K562 (cell line): ENCODE measurements at regions not wholly inside any gene's neighbourhood (a gene's known extent, or its start where the extent isn't known, plus 50 kb on each side); places are given as distances from the start of the nearest gene placed in this dataset.

Source experiments
- ATAC-seq: fragments of 200-7000 bp; cut with Tn5 transposase; 3 replicates; pipeline ENCODE4 v1.9.1; 2020; ENCODE audit warnings: moderate library complexity
- BruUV-seq: library from RNA; stranded (reverse); fragments of 400-500 nt; replicated peaks from 2 replicates; lab custom pipeline; 2021; lab: Mats Ljungman, UMichigan
- CTCF ChIA-PET: fragments of 300-600 bp; formaldehyde crosslinking; extraction: SDS; loops from one replicate; lab custom pipeline; 2021; ENCODE audit warnings: low intra/inter-chr PET ratio; lab: Yijun Ruan, JAX
- POLR2A ChIA-PET: fragments of 300-600, 350-650 bp; sonication (Branson Sonifier 250); formaldehyde crosslinking; extraction: SDS; loops from one replicate; lab custom pipeline; 2021; ENCODE audit warnings: antibody characterized with exemption, inconsistent platforms; lab: Yijun Ruan, JAX
- DNase-seq, 4 experiments: peaks; one replicate each; pipeline versions ENCODE4 v3.0.0 to v3.0.0-alpha.2; 2011 to 2018; ENCODE audit warnings: low spot score in 3 of 4, mixed read lengths in 3 of 4; ENCODE audit errors: extremely low read depth in 1 of 4
- FAIRE-seq: peaks from 2 replicates; lab custom pipeline; 2011; peaks lifted over from hg19 to GRCh38; lab: Jason Lieb, UNC
- H2AFZ ChIP-seq: 2 replicates; pipeline ENCODE4 v1.6.0; 2011; ENCODE audit warnings: low read depth, low read length, control low read depth, inconsistent platforms
- H3K27ac ChIP-seq: fragments of 200-600 bp; 3 replicates; pipeline ENCODE4 v1.8.0; 2011; ENCODE audit warnings: low read depth, mild to moderate bottlenecking, control low read depth, inconsistent platforms, low read length, moderate library complexity, mixed read lengths; ENCODE audit errors: extremely low read depth
- H3K27me3 ChIP-seq, 2 experiments: fragments of 300-600 bp in 1 of 2; 2 replicates in 1 of 2; 3 replicates in 1 of 2; pipeline versions ENCODE4 v1.6.0 to v1.8.0; 2011; ENCODE audit warnings: inconsistent platforms in 2 of 2, low read length in 2 of 2, mild to moderate bottlenecking in 1 of 2, mixed read lengths in 1 of 2, moderate library complexity in 1 of 2; ENCODE audit not compliant: control insufficient read depth in 2 of 2, insufficient read depth in 2 of 2
- H3K36me3 ChIP-seq: fragments of 300-600 bp; 3 replicates; pipeline ENCODE4 v1.8.0; 2011; ENCODE audit warnings: mild to moderate bottlenecking, low read length, inconsistent platforms; ENCODE audit not compliant: control insufficient read depth, insufficient read depth
- H3K4me1 ChIP-seq, 2 experiments: fragments of 200-600 bp in 1 of 2; replicated peaks in 1 of 2; 2 replicates in 1 of 2; 3 replicates in 1 of 2; pipeline versions ENCODE4 v1.5.1 to v1.8.0; 2011; ENCODE audit warnings: inconsistent platforms in 2 of 2, low read length in 2 of 2, mild to moderate bottlenecking in 1 of 2, mixed read lengths in 1 of 2, moderate library complexity in 1 of 2; ENCODE audit not compliant: control insufficient read depth in 2 of 2, insufficient read depth in 2 of 2
- H3K4me2 ChIP-seq: 2 replicates; pipeline ENCODE4 v1.6.1; 2011; ENCODE audit warnings: low read length, control low read depth, inconsistent platforms, mixed read lengths; ENCODE audit not compliant: insufficient read depth
- H3K4me3 ChIP-seq: fragments of 200-600 bp; sonication (generic), shearing (Covaris generic); 2 replicates; pipeline ENCODE4 v1.5.1; 2016; ENCODE audit warnings: control low read depth, inconsistent platforms
- H3K79me2 ChIP-seq: fragments of 200-600 bp; 3 replicates; pipeline ENCODE4 v1.8.0; 2011; ENCODE audit warnings: low read length, inconsistent platforms; ENCODE audit not compliant: control insufficient read depth, insufficient read depth
- H3K9ac ChIP-seq, 2 experiments: 2 replicates each; pipeline versions ENCODE4 v1.6.0 to v1.6.1; 2011; ENCODE audit warnings: low read depth in 2 of 2, low read length in 2 of 2, control low read depth in 1 of 2, inconsistent platforms in 1 of 2, mild to moderate bottlenecking in 1 of 2, mixed read lengths in 1 of 2; ENCODE audit not compliant: insufficient read depth in 1 of 2
- H3K9me1 ChIP-seq: one replicate; pipeline ENCODE4 v1.6.0; 2011; ENCODE audit warnings: inconsistent platforms, mild to moderate bottlenecking, low read length, moderate library complexity; ENCODE audit not compliant: control insufficient read depth, insufficient read depth
- H3K9me3 ChIP-seq: replicated peaks from 2 replicates; pipeline ENCODE4 v1.5.1; 2011; ENCODE audit warnings: low read depth, low read length, inconsistent platforms; ENCODE audit not compliant: control insufficient read depth, insufficient read depth
- H4K20me1 ChIP-seq: replicated peaks from 2 replicates; pipeline ENCODE4 v1.6.1; 2011; ENCODE audit warnings: low read length, inconsistent platforms, mixed read lengths; ENCODE audit not compliant: control insufficient read depth, insufficient read depth
- ATF7 ChIP-seq: fragments of 450-650 bp; IDR thresholded peaks from 2 replicates; pipeline ENCODE4 v1.7.1; 2014; ENCODE audit warnings: mild to moderate bottlenecking, moderate library complexity
- CAMTA2 ChIP-seq: fragments of 250-450 bp; sonication (Bioruptor Pico); conservative IDR thresholded peaks from 2 replicates; pipeline ENCODE4 v1.5.1; 2022
- CHD1 ChIP-seq: fragments of 200-600 bp; sonication (generic); IDR thresholded peaks from one replicate; pipeline ENCODE4 v1.6.1; 2012; ENCODE audit warnings: mild to moderate bottlenecking, moderate library complexity, low read length, inconsistent platforms
- SLC30A9 ChIP-seq: fragments of 250-450 bp; sonication (Bioruptor Pico); IDR thresholded peaks from 2 replicates; pipeline ENCODE4 v1.8.0; 2022; ENCODE audit warnings: mild to moderate bottlenecking, moderate library complexity
- ZKSCAN1 ChIP-seq: fragments of 150-350 bp; IDR thresholded peaks from 2 replicates; pipeline ENCODE4 v1.6.1; 2016; ENCODE audit warnings: low read depth, low read length
- ZNF699 ChIP-seq: fragments of 250-450 bp; sonication (Bioruptor Pico); IDR thresholded peaks from 2 replicates; pipeline ENCODE4 v1.8.0; 2021; ENCODE audit warnings: mild to moderate bottlenecking, moderate library complexity; ENCODE audit not compliant: insufficient replicate concordance
- WGBS: fragments of 100-300 bp; shearing (Covaris generic); methylation state at CpG from one replicate; pipeline ENCODE4 v1.1.6; 2016; ENCODE audit warnings: low coverage, mixed read lengths; ENCODE audit not compliant: insufficient coverage; ENCODE audit errors: missing lambda C conversion rate; 5-methylcytosine and 5-hydroxymethylcytosine counted together
- in situ Hi-C: fragments of 300-500 bp; cut with MboI; formaldehyde crosslinking; loops from 4 replicates; pipeline ENCODE4 v1.15.0; 2018; ENCODE audit warnings: inconsistent platforms, mixed read lengths
- intact Hi-C: fragments of 100-400 bp; cut with micrococcal nuclease; formaldehyde crosslinking; loops from 2 replicates; pipeline ENCODE4 v1.14.2; 2022
- TF ChIP-seq, protein P1 (sequence below): IDR thresholded peaks from 2 replicates; pipeline ENCODE4 v1.6.1; 2014; ENCODE audit warnings: antibody characterized with exemption
- TF ChIP-seq, protein P2 (sequence below): fragments of 200-600 bp; sonication (generic); IDR thresholded peaks from one replicate; pipeline ENCODE4 v1.6.1; 2012; ENCODE audit warnings: mild to moderate bottlenecking, low read depth, low read length, inconsistent platforms
- TF ChIP-seq, protein P3 (sequence below): fragments of 250-450 bp; sonication (Bioruptor Pico); IDR thresholded peaks from 2 replicates; pipeline ENCODE4 v1.9.0; 2021; ENCODE audit warnings: mild to moderate bottlenecking
- TF ChIP-seq, protein P4 (sequence below): sonication (generic); formaldehyde crosslinking; IDR thresholded peaks from 2 replicates; pipeline ENCODE4 v1.8.0; 2023; ENCODE audit warnings: mild to moderate bottlenecking, missing genetic modification reagents

DNA sequence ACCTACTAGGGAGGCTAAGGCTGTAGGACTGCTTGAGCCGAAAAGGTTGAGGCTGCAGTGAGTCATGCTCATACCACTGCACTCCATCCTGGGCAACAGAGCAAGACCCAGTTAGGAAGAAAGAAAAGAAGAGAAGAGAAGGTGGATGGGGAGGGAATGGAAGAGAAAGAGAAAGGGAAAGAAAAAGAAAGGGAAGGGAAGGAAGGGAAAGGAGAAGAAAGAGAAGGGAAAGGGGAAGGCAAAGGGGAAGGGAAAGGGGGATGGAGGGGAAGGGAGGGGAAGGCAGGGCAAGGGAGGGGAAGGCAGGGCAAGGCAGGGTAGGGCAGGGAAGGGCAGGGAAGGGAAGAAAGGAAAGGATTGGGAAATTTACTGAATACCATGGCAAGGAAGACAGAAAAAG lies 157.0 kb downstream of the ACTL7B start:
- Histone ChIP-seq H3K4me2 (no peak overlapping the region), H3K4me3 (no peak overlapping the region), H3K27ac (no peak overlapping the region), H3K79me2 (no peaks in the 10 kb centered on the region), H3K9ac (no peak overlapping the region), H3K4me1 (no peaks in the 10 kb centered on the region), H4K20me1 (0 out of 2 replicates have a peak, but pooled peaks cover 2% of the 10 kb centered on the region), H3K27me3 (no peaks in the 10 kb centered on the region), H3K9me3 (no peaks in the 10 kb centered on the region), H3K36me3 (no peaks in the 10 kb centered on the region), H2AFZ (no peak overlapping the region), H3K9me1 (no peaks in the 10 kb centered on the region)
- BruUV-seq: no TSS peak
- WGBS: no CpG with 5 or more reads among the region's 1 CpG
- no peak for FAIRE-seq
- intact Hi-C loops: no loop called here
- CTCF ChIA-PET: no interaction called here
- POLR2A ChIA-PET: no interaction called here
- in situ Hi-C loops: no loop called here
- DNase-seq: no peak
- ATAC-seq: no peak
- TF ChIP-seq CAMTA2 (CRISPR knock-in tag) (no peak), ZKSCAN1 (no peak), ATF7 (no peak), ZNF699 (CRISPR knock-in tag) (no peak), CHD1 (no peak), SLC30A9 (no peak)
- TF ChIP-seq, protein P1, sequence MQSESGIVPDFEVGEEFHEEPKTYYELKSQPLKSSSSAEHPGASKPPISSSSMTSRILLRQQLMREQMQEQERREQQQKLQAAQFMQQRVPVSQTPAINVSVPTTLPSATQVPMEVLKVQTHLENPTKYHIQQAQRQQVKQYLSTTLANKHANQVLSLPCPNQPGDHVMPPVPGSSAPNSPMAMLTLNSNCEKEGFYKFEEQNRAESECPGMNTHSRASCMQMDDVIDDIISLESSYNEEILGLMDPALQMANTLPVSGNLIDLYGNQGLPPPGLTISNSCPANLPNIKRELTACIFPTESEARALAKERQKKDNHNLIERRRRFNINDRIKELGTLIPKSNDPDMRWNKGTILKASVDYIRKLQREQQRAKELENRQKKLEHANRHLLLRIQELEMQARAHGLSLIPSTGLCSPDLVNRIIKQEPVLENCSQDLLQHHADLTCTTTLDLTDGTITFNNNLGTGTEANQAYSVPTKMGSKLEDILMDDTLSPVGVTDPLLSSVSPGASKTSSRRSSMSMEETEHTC: no peak
- TF ChIP-seq, protein P2, sequence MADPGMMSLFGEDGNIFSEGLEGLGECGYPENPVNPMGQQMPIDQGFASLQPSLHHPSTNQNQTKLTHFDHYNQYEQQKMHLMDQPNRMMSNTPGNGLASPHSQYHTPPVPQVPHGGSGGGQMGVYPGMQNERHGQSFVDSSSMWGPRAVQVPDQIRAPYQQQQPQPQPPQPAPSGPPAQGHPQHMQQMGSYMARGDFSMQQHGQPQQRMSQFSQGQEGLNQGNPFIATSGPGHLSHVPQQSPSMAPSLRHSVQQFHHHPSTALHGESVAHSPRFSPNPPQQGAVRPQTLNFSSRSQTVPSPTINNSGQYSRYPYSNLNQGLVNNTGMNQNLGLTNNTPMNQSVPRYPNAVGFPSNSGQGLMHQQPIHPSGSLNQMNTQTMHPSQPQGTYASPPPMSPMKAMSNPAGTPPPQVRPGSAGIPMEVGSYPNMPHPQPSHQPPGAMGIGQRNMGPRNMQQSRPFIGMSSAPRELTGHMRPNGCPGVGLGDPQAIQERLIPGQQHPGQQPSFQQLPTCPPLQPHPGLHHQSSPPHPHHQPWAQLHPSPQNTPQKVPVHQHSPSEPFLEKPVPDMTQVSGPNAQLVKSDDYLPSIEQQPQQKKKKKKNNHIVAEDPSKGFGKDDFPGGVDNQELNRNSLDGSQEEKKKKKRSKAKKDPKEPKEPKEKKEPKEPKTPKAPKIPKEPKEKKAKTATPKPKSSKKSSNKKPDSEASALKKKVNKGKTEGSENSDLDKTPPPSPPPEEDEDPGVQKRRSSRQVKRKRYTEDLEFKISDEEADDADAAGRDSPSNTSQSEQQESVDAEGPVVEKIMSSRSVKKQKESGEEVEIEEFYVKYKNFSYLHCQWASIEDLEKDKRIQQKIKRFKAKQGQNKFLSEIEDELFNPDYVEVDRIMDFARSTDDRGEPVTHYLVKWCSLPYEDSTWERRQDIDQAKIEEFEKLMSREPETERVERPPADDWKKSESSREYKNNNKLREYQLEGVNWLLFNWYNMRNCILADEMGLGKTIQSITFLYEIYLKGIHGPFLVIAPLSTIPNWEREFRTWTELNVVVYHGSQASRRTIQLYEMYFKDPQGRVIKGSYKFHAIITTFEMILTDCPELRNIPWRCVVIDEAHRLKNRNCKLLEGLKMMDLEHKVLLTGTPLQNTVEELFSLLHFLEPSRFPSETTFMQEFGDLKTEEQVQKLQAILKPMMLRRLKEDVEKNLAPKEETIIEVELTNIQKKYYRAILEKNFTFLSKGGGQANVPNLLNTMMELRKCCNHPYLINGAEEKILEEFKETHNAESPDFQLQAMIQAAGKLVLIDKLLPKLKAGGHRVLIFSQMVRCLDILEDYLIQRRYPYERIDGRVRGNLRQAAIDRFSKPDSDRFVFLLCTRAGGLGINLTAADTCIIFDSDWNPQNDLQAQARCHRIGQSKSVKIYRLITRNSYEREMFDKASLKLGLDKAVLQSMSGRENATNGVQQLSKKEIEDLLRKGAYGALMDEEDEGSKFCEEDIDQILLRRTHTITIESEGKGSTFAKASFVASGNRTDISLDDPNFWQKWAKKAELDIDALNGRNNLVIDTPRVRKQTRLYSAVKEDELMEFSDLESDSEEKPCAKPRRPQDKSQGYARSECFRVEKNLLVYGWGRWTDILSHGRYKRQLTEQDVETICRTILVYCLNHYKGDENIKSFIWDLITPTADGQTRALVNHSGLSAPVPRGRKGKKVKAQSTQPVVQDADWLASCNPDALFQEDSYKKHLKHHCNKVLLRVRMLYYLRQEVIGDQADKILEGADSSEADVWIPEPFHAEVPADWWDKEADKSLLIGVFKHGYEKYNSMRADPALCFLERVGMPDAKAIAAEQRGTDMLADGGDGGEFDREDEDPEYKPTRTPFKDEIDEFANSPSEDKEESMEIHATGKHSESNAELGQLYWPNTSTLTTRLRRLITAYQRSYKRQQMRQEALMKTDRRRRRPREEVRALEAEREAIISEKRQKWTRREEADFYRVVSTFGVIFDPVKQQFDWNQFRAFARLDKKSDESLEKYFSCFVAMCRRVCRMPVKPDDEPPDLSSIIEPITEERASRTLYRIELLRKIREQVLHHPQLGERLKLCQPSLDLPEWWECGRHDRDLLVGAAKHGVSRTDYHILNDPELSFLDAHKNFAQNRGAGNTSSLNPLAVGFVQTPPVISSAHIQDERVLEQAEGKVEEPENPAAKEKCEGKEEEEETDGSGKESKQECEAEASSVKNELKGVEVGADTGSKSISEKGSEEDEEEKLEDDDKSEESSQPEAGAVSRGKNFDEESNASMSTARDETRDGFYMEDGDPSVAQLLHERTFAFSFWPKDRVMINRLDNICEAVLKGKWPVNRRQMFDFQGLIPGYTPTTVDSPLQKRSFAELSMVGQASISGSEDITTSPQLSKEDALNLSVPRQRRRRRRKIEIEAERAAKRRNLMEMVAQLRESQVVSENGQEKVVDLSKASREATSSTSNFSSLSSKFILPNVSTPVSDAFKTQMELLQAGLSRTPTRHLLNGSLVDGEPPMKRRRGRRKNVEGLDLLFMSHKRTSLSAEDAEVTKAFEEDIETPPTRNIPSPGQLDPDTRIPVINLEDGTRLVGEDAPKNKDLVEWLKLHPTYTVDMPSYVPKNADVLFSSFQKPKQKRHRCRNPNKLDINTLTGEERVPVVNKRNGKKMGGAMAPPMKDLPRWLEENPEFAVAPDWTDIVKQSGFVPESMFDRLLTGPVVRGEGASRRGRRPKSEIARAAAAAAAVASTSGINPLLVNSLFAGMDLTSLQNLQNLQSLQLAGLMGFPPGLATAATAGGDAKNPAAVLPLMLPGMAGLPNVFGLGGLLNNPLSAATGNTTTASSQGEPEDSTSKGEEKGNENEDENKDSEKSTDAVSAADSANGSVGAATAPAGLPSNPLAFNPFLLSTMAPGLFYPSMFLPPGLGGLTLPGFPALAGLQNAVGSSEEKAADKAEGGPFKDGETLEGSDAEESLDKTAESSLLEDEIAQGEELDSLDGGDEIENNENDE: no peak
- TF ChIP-seq, protein P3, sequence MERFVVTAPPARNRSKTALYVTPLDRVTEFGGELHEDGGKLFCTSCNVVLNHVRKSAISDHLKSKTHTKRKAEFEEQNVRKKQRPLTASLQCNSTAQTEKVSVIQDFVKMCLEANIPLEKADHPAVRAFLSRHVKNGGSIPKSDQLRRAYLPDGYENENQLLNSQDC: no peak
- TF ChIP-seq, protein P4, sequence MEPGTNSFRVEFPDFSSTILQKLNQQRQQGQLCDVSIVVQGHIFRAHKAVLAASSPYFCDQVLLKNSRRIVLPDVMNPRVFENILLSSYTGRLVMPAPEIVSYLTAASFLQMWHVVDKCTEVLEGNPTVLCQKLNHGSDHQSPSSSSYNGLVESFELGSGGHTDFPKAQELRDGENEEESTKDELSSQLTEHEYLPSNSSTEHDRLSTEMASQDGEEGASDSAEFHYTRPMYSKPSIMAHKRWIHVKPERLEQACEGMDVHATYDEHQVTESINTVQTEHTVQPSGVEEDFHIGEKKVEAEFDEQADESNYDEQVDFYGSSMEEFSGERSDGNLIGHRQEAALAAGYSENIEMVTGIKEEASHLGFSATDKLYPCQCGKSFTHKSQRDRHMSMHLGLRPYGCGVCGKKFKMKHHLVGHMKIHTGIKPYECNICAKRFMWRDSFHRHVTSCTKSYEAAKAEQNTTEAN (CRISPR knock-in tag): no peak
